Liver (tissue), 8 donors: ENCODE measurements at regions not wholly inside any gene's neighbourhood (a gene's known extent, or its start where the extent isn't known, plus 50 kb on each side); places are given as distances from the start of the nearest gene placed in this dataset.

Experiments used
- DNase-seq: peaks from one replicate; pipeline ENCODE4 v3.0.0-alpha.2; 2017; ENCODE audit warnings: low spot score
- H3K27ac ChIP-seq, 2 donors: one replicate each; pipeline ENCODE4 v1.7.0; 2013; ENCODE audit warnings: inconsistent platforms in 2 of 2, low read length in 2 of 2, control low read depth in 1 of 2, low read depth in 1 of 2, mild to moderate bottlenecking in 1 of 2
- H3K27me3 ChIP-seq, 4 donors: one replicate each; pipeline versions ENCODE4 v1.6.1 to v1.7.0; 2013; ENCODE audit warnings: low read length in 3 of 4, inconsistent platforms in 1 of 4, mild to moderate bottlenecking in 1 of 4, moderate library complexity in 1 of 4; ENCODE audit not compliant: control insufficient read depth in 4 of 4, insufficient read depth in 4 of 4
- H3K36me3 ChIP-seq, 4 donors: one replicate each; pipeline versions ENCODE4 v1.6.1 to v1.7.0; 2013; ENCODE audit warnings: low read length in 3 of 4, mild to moderate bottlenecking in 3 of 4, low read depth in 1 of 4, moderate library complexity in 1 of 4; ENCODE audit not compliant: control insufficient read depth in 4 of 4, insufficient read depth in 3 of 4
- H3K4me1 ChIP-seq, 4 donors: one replicate each; pipeline versions ENCODE4 v1.6.1 to v1.7.0; 2013; ENCODE audit warnings: low read length in 3 of 4, mild to moderate bottlenecking in 3 of 4, moderate library complexity in 1 of 4; ENCODE audit not compliant: control insufficient read depth in 4 of 4, insufficient read depth in 4 of 4
- H3K4me3 ChIP-seq, 3 donors: one replicate each; pipeline versions ENCODE4 v1.6.1 to v1.7.0; 2013; ENCODE audit warnings: low read length in 3 of 3, control low read depth in 1 of 3, low read depth in 1 of 3, mild to moderate bottlenecking in 1 of 3
- H3K9ac ChIP-seq, 2 donors: one replicate each; pipeline ENCODE4 v1.7.0; 2013; ENCODE audit warnings: low read length in 2 of 2, mild to moderate bottlenecking in 2 of 2, moderate library complexity in 2 of 2, control low read depth in 1 of 2, low read depth in 1 of 2
- H3K9me3 ChIP-seq, 4 donors: one replicate each; pipeline versions ENCODE4 v1.6.1 to v1.7.0; 2013; ENCODE audit warnings: low read length in 3 of 4; ENCODE audit not compliant: control insufficient read depth in 4 of 4
- CTCF ChIP-seq: fragments of 150-350 bp; IDR thresholded peaks from 2 replicates; pipeline ENCODE4 v1.5.1; 2017; ENCODE audit warnings: improper control_type of control experiment, low read depth, low read length; ENCODE audit not compliant: missing input control
- EGR1 ChIP-seq, 2 donors: IDR thresholded peaks; 2 replicates each; pipeline ENCODE4 v1.6.1; 2016 to 2018; ENCODE audit warnings: antibody characterized with exemption in 2 of 2, low read depth in 2 of 2
- FOXA2 ChIP-seq: IDR thresholded peaks from 2 replicates; pipeline ENCODE4 v1.6.1; 2016; ENCODE audit warnings: antibody characterized with exemption
- GABPA ChIP-seq, 2 donors: IDR thresholded peaks in 1 of 2; conservative IDR thresholded peaks in 1 of 2; 2 replicates each; pipeline ENCODE4 v1.6.1; 2016; ENCODE audit warnings: antibody characterized with exemption in 2 of 2, mild to moderate bottlenecking in 1 of 2, moderate library complexity in 1 of 2
- HNF4A ChIP-seq, 2 donors: conservative IDR thresholded peaks; 2 replicates each; pipeline ENCODE4 v1.6.1; 2016; ENCODE audit warnings: antibody characterized with exemption in 2 of 2, mild to moderate bottlenecking in 2 of 2
- JUND ChIP-seq, 2 donors: IDR thresholded peaks; 2 replicates each; pipeline ENCODE4 v1.6.1; 2016; ENCODE audit warnings: antibody characterized with exemption in 2 of 2
- MAX ChIP-seq: IDR thresholded peaks from 2 replicates; pipeline ENCODE4 v1.6.1; 2016; ENCODE audit warnings: antibody characterized with exemption
- NR2F2 ChIP-seq: IDR thresholded peaks from 2 replicates; pipeline ENCODE4 v1.6.1; 2016; ENCODE audit warnings: antibody characterized with exemption
- RAD21 ChIP-seq, 2 donors: IDR thresholded peaks; 2 replicates each; pipeline ENCODE4 v1.6.1; 2016; ENCODE audit warnings: antibody characterized with exemption in 2 of 2, mild to moderate bottlenecking in 2 of 2
- REST ChIP-seq: IDR thresholded peaks from 2 replicates; pipeline ENCODE4 v1.6.1; 2016; ENCODE audit warnings: antibody characterized with exemption, mild to moderate bottlenecking
- RXRA ChIP-seq, 2 donors: IDR thresholded peaks; 2 replicates each; pipeline ENCODE4 v1.6.1; 2017 to 2018; ENCODE audit warnings: antibody characterized with exemption in 2 of 2, mild to moderate bottlenecking in 1 of 2
- SP1 ChIP-seq: IDR thresholded peaks from 2 replicates; pipeline ENCODE4 v1.6.1; 2018; ENCODE audit warnings: antibody characterized with exemption, mild to moderate bottlenecking
- TAF1 ChIP-seq: conservative IDR thresholded peaks from 2 replicates; pipeline ENCODE4 v1.6.1; 2016; ENCODE audit warnings: antibody characterized with exemption, mild to moderate bottlenecking
- YY1 ChIP-seq: IDR thresholded peaks from 2 replicates; pipeline ENCODE4 v1.6.1; 2016; ENCODE audit warnings: antibody characterized with exemption, mild to moderate bottlenecking
- ZBTB33 ChIP-seq: IDR thresholded peaks from 2 replicates; pipeline ENCODE4 v1.6.1; 2016; ENCODE audit warnings: antibody characterized with exemption
- WGBS: extraction: QIAGEN DNeasy Blood & Tissue Kit; methylation state at CpG from one replicate; pipeline ENCODE4 v1.1.7; 2013; 5-methylcytosine and 5-hydroxymethylcytosine counted together
- TF ChIP-seq, protein P1 (sequence below): IDR thresholded peaks from 2 replicates; pipeline ENCODE4 v1.6.1; 2016; ENCODE audit warnings: antibody characterized with exemption
- donor health status: healthy.
- donor health status: healthy.
- donor health status: healthy.
- donor health status: healthy.
- donor health status: healthy.

DNA sequence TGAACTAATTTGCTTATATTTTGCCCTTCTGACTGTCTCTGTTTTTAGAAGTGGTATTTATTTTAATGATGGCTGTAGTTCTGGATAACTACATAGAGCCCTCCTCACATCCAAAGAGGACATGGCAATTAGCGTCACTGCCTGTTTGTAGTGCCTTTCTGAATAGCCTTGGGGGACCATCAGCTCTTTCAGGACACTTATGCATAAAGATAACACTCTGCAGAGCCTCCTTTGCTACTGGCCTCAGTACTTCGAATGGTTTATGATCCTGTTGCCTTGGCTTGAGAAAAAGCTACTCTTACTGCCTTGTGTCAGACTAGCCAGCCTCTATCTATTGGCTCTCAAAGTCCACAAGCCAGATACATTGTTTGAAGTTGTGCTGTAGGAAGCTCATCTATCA is 105.4 kb upstream of the SPRED1 start:
- 67% methylated on average over 2 of the region's 2 CpGs for WGBS
- no peaks in the 10 kb centered on the region for H3K4me1 ChIP-seq
- TF ChIP-seq YY1: no peak

GRCh38 chr15:38148471-38148870 is 104.2 kb upstream of the SPRED1 start:
- Histone ChIP-seq H3K9ac (no peak overlapping the region), H3K36me3 (no peaks in the 10 kb centered on the region), H3K4me1 (no peaks in the 10 kb centered on the region), H3K27ac (no peak overlapping the region), H3K27me3 (no peaks in the 10 kb centered on the region), H3K4me3 (no peak overlapping the region), H3K9me3 (peaks cover 2 to 17% (median 3%) of the 10 kb centered on the region in 4 donors)
- 77% methylated on average over 2 of the region's 2 CpGs for WGBS
- TF ChIP-seq REST (no peak), RAD21 (IDR thresholded peaks at IDR 0.05) (no peak), MAX (no peak), RXRA (IDR thresholded peaks at IDR 0.05) (no peak), NR2F2 (no peak), EGR1 (IDR thresholded peaks at IDR 0.05; ENCODE audit: low read depth in 2 of 2) (no peak), JUND (IDR thresholded peaks at IDR 0.05) (no peak), SP1 (no peak)
- no peak for DNase-seq

More for the DNA sequence above, 105.4 kb upstream of the SPRED1 start:
- no peaks in the 10 kb centered on the region for H3K27me3 ChIP-seq
- no peaks in the 10 kb centered on the region for H3K36me3 ChIP-seq
- no peak overlapping the region for H3K4me3 ChIP-seq
- peaks cover 2 to 17% (median 3%) of the 10 kb centered on the region in 4 donors for H3K9me3 ChIP-seq
- no peak for DNase-seq
- H3K27ac ChIP-seq: no peak overlapping the region
- no peak overlapping the region for H3K9ac ChIP-seq

- Histone ChIP-seq H3K9me3 (peaks cover 2 to 17% (median 3%) of the 10 kb centered on the region in 4 donors), H3K36me3 (no peaks in the 10 kb centered on the region), H3K27me3 (no peaks in the 10 kb centered on the region), H3K9ac (no peak overlapping the region), H3K4me1 (no peaks in the 10 kb centered on the region), H3K4me3 (no peak overlapping the region), H3K27ac (no peak overlapping the region)
- DNase-seq: no peak
- TF ChIP-seq GABPA (IDR thresholded peaks at IDR 0.05 in 1 of 2, conservative IDR thresholded peaks at IDR 0.05 in 1 of 2): no peak
- no peak for TF ChIP-seq MAX
- no peak for TF ChIP-seq SP1
- no peak for TF ChIP-seq REST
- TF ChIP-seq CTCF: no peak
- TF ChIP-seq HNF4A (conservative IDR thresholded peaks at IDR 0.05): no peak
- TF ChIP-seq, protein P1, sequence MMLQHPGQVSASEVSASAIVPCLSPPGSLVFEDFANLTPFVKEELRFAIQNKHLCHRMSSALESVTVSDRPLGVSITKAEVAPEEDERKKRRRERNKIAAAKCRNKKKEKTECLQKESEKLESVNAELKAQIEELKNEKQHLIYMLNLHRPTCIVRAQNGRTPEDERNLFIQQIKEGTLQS: no peak
- no peak for TF ChIP-seq EGR1 (IDR thresholded peaks at IDR 0.05; ENCODE audit: low read depth in 2 of 2)
- TF ChIP-seq FOXA2: no peak
- TF ChIP-seq ZBTB33: no peak
- TF ChIP-seq YY1: no peak
- no peak for TF ChIP-seq TAF1
- TF ChIP-seq NR2F2: no peak
- TF ChIP-seq JUND (IDR thresholded peaks at IDR 0.05): no peak
- no peak for TF ChIP-seq RAD21 (IDR thresholded peaks at IDR 0.05)
- WGBS: 65% methylated on average over 4 of the region's 4 CpGs
These were observed 103.3 kb upstream of the SPRED1 start for GRCh38 chr15:38149315-38149714.
